Spleen (tissue), 7 donors: ENCODE measurements at regions not wholly inside any gene's neighbourhood (a gene's known extent, or its start where the extent isn't known, plus 50 kb on each side); places are given as distances from the start of the nearest gene placed in this dataset.
"Not testable (repeated sequence)": the region's sequence is repeated elsewhere in the genome, so short reads cannot be mapped to it uniquely, and the experiment has no call there.

Source experiments
- POLR2A ChIP-seq, 3 donors: fragments of 450-650 bp; IDR thresholded peaks; one replicate each; pipeline ENCODE4 v1.5.1; 2017; ENCODE audit warnings: antibody characterized with exemption in 3 of 3, mild to moderate bottlenecking in 1 of 3
- TF ChIP-seq, protein P1 (sequence below), 11 experiments: fragments of 200-600 bp in 7 of 11; fragments of 450-650 bp in 4 of 11; sonication (generic) in 4 of 11; IDR thresholded peaks in 8 of 11; conservative IDR thresholded peaks in 3 of 11; 1 replicate in 7 of 11; 2 replicates in 4 of 11; pipeline versions ENCODE4 v1.4.0 to v1.8.0; 2016 to 2021; ENCODE audit warnings: antibody characterized with exemption in 11 of 11, inconsistent platforms in 4 of 11, mild to moderate bottlenecking in 1 of 11
- donor health status: DM: no; HTN: no; CAD: no; lungs with moderate emphysema.
- donor health status: DM: no; HTN: no; CAD: no.
- donor health status: DM: no; HTN: no; CAD: no.

DNA sequence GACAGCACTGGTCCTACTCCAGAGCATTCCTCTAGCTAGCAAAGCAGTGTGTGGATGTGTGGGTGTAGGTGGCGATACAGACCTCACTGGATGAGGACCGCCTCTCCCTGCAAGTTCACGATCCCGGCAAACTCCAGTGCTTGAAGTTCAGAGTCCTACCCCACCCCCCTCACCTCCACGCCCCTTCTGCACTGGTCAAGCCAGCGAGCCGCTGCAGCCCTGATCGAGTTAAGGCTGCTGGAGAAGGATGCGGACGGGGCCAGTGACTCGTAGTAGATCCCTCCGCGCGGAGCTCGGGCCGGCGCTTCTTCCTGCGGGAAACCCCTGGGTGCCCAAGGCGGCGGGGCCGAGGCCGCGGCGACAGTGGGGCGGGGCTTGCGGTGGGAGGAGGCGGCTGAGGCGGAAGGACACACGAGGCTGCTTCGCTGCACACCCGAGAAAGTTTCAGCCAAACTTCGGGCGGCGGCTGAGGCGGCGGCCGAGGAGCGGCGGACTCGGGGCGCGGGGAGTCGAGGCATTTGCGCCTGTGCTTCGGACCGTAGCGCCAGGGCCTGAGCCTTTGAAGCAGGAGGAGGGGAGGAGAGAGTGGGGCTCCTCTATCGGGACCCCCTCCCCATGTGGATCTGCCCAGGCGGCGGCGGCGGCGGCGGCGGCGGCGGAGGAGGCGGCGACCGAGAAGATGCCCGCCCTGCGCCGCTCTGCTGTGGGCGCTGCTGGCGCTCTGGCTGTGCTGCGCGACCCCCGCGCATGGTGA lies 84.5 kb upstream of the NBPF19 start:
- TF ChIP-seq, protein P1, sequence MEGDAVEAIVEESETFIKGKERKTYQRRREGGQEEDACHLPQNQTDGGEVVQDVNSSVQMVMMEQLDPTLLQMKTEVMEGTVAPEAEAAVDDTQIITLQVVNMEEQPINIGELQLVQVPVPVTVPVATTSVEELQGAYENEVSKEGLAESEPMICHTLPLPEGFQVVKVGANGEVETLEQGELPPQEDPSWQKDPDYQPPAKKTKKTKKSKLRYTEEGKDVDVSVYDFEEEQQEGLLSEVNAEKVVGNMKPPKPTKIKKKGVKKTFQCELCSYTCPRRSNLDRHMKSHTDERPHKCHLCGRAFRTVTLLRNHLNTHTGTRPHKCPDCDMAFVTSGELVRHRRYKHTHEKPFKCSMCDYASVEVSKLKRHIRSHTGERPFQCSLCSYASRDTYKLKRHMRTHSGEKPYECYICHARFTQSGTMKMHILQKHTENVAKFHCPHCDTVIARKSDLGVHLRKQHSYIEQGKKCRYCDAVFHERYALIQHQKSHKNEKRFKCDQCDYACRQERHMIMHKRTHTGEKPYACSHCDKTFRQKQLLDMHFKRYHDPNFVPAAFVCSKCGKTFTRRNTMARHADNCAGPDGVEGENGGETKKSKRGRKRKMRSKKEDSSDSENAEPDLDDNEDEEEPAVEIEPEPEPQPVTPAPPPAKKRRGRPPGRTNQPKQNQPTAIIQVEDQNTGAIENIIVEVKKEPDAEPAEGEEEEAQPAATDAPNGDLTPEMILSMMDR (IDR thresholded peaks at IDR 0.05 in 8 of 11, conservative IDR thresholded peaks at IDR 0.05 in 3 of 11), result not testable (repeated sequence)
- peak in 1 of 3 donors; percentile 43 for TF ChIP-seq POLR2A (IDR thresholded peaks at IDR 0.05)
